ENCODE measurements at regions not wholly inside any gene's neighbourhood (a gene's known extent, or its start where the extent isn't known, plus 50 kb on each side); places are given as distances from the start of the nearest gene placed in this dataset.

DNA sequence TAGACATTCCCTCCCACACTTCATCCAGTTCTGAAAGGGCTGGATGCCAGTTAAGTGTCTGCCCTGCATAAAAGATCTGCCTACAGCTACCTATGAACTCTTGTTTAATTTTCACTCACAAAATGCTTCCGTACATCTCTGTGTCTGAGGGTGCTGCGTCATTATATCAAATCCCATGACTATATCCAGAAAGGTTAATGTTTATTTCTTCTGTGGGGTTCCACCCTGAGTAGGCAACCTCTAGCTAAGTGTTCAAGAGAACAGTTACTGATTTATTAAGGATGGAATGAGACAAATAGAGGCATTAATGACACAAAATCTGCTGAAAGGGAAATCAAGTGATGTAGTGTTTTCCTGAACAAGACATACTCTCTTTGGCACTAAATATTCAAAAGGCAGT is 220.2 kb downstream of the MTHFS start:
- DNase-seq, result no peak
- H3K27ac ChIP-seq, result no peak overlapping the region
- H3K27me3 ChIP-seq, result no peaks in the 10 kb centered on the region
- intact Hi-C loops (cut with DNase I), result no loop called here
- H3K9ac ChIP-seq (ENCODE audit: low read depth in 2 of 2, low read length in 2 of 2), result no peak overlapping the region
- no peaks in the 10 kb centered on the region for H3K36me3 ChIP-seq
- H3K4me1 ChIP-seq, result no peaks in the 10 kb centered on the region
- TF ChIP-seq, protein P1, sequence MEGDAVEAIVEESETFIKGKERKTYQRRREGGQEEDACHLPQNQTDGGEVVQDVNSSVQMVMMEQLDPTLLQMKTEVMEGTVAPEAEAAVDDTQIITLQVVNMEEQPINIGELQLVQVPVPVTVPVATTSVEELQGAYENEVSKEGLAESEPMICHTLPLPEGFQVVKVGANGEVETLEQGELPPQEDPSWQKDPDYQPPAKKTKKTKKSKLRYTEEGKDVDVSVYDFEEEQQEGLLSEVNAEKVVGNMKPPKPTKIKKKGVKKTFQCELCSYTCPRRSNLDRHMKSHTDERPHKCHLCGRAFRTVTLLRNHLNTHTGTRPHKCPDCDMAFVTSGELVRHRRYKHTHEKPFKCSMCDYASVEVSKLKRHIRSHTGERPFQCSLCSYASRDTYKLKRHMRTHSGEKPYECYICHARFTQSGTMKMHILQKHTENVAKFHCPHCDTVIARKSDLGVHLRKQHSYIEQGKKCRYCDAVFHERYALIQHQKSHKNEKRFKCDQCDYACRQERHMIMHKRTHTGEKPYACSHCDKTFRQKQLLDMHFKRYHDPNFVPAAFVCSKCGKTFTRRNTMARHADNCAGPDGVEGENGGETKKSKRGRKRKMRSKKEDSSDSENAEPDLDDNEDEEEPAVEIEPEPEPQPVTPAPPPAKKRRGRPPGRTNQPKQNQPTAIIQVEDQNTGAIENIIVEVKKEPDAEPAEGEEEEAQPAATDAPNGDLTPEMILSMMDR (IDR thresholded peaks at IDR 0.05), result no peak
- H3K9me3 ChIP-seq, result no peaks in the 10 kb centered on the region
- H3K4me3 ChIP-seq, result no peak overlapping the region

DNA sequence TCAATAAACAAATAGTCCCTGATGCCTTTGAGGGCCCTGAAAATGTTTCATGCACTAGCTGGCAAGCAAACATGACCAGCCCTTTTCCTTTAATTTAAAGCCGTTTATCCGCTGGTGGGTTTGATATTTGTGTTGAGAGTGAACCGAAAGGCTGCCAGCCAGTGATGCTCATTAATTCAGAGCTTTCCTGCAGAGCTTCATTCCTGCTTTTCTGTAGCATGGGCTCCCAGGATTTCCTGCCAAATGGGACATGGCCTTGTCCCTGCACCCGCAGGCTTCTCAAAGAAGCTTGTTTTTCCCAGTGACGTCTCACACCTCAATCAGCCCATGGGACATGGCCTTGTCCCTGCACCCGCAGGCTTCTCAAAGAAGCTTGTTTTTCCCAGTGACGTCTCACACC is 219.6 kb downstream of the MTHFS start:
- Histone ChIP-seq H3K9me3 (no peaks in the 10 kb centered on the region), H3K4me3 (no peak overlapping the region), H3K27me3 (no peaks in the 10 kb centered on the region), H3K36me3 (no peaks in the 10 kb centered on the region), H3K27ac (no peak overlapping the region), H3K9ac (ENCODE audit: low read depth in 2 of 2, low read length in 2 of 2) (no peak overlapping the region), H3K4me1 (no peaks in the 10 kb centered on the region)
- TF ChIP-seq, protein P1 (IDR thresholded peaks at IDR 0.05), result no peak
- no peak for DNase-seq
- intact Hi-C loops (cut with DNase I), result no loop called here

DNA sequence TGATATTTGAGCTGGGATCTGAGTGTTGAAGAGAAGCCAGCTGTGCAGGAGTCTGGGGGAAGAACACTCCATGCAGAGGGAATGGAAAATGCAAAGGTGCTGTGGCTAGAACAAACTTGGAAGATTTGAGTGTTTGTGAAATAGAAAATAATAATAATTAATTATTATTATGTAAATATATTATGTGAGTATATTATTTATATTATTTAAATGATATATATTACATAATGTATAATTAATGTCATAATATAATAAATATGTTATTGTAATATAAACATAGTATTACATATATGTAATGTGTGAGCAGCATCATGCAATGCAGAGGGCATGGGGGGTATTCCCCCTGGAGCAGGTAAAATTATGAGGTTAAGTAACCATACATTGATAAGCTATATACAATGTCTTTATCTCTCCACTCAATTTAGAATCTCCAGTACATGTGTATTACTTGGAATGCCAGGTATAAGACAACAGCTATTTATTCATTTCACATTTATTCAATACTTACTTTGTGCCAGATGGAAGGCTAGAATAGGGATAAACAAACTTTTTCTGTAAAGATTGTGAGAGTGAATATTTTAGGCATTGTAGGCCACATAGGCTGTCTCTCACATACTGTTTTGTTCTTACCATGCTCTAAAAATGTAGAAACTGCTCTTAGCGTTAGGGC is 218.6 kb downstream of the MTHFS start:
- Histone ChIP-seq H3K27me3 (no peaks in the 10 kb centered on the region), H3K9ac (ENCODE audit: low read depth in 2 of 2, low read length in 2 of 2) (no peak overlapping the region), H3K36me3 (no peaks in the 10 kb centered on the region), H3K9me3 (no peaks in the 10 kb centered on the region), H3K4me1 (no peaks in the 10 kb centered on the region), H3K27ac (no peak overlapping the region), H3K4me3 (no peak overlapping the region)
- TF ChIP-seq, protein P1 (IDR thresholded peaks at IDR 0.05), result no peak
- intact Hi-C loops (cut with DNase I), result no loop called here
- DNase-seq, result no peak

DNA sequence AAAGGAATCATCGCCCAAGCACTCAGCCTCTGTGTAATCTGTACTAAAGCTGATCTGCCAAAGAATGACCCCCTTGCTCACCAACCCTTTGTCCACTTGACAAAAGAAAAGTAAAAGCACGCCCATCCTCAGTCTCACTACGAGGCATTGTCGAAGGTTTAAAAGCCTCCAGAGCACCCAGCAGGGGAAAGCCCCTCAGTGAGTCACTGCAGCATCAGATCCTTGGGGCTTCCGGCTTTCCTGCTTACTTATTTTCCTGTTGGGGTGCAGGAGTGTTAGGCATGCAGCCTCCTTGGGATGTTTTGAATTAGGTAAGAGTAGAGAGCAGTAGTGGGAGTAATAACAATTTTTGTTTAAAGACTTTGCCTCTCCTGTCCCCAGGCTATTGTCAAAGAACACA is 216.1 kb downstream of the MTHFS start:
- Histone ChIP-seq H3K27me3 (no peaks in the 10 kb centered on the region), H3K4me1 (no peaks in the 10 kb centered on the region), H3K9ac (ENCODE audit: low read depth in 2 of 2, low read length in 2 of 2) (no peak overlapping the region), H3K9me3 (no peaks in the 10 kb centered on the region), H3K36me3 (no peaks in the 10 kb centered on the region), H3K4me3 (no peak overlapping the region), H3K27ac (no peak overlapping the region)
- intact Hi-C loops (cut with DNase I), result no loop called here
- DNase-seq, result no peak
- TF ChIP-seq, protein P1 (IDR thresholded peaks at IDR 0.05), result no peak

DNA sequence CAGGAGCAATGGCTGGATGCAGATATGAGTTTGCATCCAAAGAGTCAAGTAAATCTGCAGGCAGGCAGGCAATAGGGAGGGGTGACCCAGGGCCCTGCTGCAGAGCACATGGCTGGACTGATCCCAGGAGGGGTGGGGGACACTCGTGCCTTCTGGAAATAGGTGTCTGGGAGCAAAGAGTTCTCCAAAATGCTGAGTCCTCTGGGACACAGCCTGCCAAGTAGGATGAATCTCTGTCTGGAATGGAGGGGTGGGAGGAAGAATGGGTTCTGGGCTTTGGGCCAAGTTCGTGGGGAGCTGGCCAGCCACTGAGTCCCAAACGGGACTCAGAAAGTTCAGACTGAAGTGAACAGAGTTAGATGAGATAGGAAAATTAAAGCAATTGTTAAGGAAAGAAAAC is 214.5 kb downstream of the MTHFS start:
- intact Hi-C loops (cut with DNase I), result no loop called here
- H3K9me3 ChIP-seq, result no peaks in the 10 kb centered on the region
- TF ChIP-seq, protein P1 (IDR thresholded peaks at IDR 0.05), result no peak
- no peak overlapping the region for H3K4me3 ChIP-seq
- H3K36me3 ChIP-seq, result no peaks in the 10 kb centered on the region
- DNase-seq, result no peak
- no peaks in the 10 kb centered on the region for H3K4me1 ChIP-seq
- no peak overlapping the region for H3K9ac ChIP-seq (ENCODE audit: low read depth in 2 of 2, low read length in 2 of 2)
- no peaks in the 10 kb centered on the region for H3K27me3 ChIP-seq
- H3K27ac ChIP-seq, result no peak overlapping the region

All from colonic mucosa (tissue), 4 donors.